ENCODE measurements at regions not wholly inside any gene's neighbourhood (a gene's known extent, or its start where the extent isn't known, plus 50 kb on each side); places are given as distances from the start of the nearest gene placed in this dataset.

DNA sequence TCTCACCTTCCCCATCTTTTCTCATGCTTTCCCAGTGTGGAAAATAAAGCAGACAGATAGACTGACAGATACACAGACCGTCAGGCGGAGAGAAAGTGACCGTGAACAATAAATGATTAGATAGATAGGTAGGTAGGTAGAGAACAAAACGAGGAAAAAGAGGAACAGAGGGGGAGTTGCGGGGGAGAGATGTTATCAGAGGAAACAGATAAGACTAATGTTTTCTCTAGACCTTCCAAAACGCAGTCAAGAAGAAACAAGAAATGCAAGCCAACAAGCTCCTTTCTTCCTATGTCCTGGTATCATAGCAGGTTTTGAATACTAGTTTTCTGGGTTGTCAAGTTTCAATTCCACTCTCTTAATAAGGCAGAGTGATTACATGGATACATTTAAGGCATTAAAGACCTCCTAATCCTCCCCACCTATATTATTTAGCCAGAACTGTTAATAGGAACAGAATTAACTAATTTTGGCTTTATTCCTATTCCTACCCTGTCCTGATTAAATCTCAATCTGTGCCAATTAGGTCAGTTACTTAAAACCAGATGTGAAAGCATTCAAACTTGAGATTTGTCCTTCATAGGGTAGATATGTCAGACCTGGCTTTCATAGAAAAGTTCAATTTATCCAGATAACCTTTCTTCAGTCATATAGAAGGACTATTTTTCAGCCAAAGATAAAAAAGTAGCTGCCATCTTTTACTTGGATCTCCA is 89.0 kb upstream of the PTPRR start:
- DNase-seq (ENCODE audit: low spot score), result no peak

- DNase-seq (ENCODE audit: low spot score), result no peak
Measured at GRCh38 chr12:71008616-71009015, 88.1 kb upstream of the PTPRR start.

GRCh38 chr12:71007781-71008404 is 87.4 kb upstream of the PTPRR start:
- DNase-seq (ENCODE audit: low spot score), result no peak

GRCh38 chr12:71007020-71007419 is 86.5 kb upstream of the PTPRR start:
- DNase-seq (ENCODE audit: low spot score), result no peak

DNA sequence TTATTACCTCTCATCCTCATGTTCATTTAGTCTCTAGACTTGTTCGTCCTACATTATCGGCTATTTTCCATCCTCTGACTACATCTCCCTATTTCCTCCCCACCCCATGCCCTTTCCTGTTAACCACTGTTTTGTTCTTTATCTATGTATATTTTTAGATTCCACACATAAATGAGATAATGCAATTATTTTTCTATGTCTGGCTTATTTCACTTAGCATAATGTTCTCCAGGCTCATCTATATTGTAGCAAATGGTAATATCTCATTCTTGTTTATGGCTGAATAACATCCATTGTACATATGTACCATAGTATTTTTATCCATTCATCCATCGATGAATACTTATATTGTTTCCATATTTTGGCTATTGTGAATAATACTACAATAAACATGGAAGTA is 84.6 kb upstream of the PTPRR start:
- DNase-seq (ENCODE audit: low spot score), result no peak

DNA sequence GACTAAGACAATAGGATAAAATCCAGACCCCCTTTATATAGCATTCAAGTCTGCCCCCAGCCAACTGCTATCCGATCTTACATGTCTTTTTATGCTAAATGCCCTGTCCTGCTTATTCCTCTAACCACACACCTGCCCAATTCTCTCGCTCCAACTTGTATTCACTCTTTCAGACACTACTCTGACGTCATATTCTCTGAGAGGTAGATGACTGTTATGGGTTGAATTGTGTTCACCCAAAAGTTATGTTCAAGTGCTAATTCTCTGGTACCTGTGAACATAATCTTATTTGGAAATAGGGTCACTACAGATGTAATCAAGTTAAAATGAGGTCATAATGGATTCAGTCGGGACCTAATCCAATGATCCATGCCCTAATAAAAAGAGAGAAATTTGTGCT is 84.0 kb upstream of the PTPRR start:
- DNase-seq (ENCODE audit: low spot score), result no peak

DNA sequence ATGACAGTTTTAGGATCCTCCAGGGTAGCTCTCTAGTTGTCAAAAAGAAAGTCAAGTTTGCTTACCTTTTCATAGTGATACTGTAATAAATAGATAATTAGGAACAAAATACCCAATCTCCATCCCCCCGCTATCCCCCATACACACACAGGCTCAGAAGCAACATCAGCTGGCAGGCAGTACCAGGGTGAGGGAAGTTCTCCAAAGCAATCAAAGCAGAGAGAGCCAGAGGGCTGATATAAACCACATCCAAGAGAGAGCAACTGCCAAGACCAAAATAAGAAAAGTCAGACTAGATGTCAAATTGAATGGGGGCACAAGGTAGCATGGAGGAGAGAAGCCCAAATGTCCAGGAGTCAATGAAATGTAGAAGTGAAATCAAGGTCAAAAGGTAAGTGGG is 80.2 kb upstream of the PTPRR start:
- no peak for DNase-seq (ENCODE audit: low spot score)

- DNase-seq (ENCODE audit: low spot score), result no peak
Measured at GRCh38 chr12:71000255-71000654, 79.7 kb upstream of the PTPRR start.

GRCh38 chr12:70994217-70994788 is 73.8 kb upstream of the PTPRR start:
- peak; percentile 59 for DNase-seq (ENCODE audit: low spot score)

DNA sequence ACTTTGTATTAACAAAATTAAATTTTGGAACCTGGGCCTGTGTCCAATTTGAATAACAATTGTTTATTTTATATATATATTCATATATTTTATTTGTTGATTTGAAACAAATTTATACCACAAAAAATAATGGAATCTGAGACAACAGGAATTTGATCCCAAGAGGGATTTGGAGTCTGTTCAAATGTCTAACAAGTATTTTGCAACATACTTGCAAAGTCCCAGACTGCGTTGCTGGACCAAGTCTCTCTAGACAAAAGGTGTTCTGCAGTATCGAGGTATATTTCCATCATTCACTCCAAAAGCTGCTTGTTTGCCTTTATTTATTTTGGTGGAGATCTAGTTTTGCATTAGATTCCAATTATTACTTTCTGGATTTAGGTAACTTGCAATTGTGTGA is 68.7 kb upstream of the PTPRR start:
- no peak for DNase-seq (ENCODE audit: low spot score)

DNA sequence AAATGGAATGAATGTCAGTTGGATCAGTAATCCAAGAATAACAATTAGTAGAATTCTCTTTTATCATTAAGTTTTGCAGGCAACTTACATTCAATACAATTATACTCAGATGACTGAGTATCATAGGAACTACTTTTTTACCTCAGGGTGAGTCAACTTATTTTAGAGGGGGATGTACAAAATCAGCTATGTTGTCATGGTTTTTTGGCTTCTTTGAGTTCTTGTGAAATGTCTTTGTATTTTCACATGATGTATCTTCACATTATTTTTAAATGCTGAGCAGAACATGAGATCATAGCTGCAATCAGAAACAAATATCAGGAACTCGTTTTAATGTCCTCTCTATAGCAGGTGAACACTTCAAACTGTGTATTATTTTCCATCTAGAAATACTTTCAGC is 65.3 kb upstream of the PTPRR start:
- DNase-seq (ENCODE audit: low spot score), result peak; percentile 16

DNA sequence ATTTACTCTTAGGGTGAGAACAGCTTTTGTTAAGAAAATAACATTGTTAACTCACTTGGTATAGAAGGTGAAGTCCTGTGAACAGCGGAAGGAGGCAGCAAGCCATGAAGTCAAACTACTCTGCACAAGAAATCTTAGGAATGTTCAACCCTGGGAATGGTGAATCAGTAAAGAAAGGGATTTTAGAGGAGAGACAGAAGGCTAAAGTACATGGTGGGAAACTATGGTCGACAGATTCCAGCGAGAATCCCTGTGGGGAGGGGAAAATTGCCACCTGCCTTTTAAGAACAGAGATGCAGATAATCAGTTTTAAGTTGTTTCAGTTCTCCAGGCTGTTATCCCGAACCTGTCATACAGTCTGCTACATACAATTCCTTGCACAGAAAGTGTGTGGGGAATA is 63.2 kb upstream of the PTPRR start:
- no peak for DNase-seq (ENCODE audit: low spot score)

DNA sequence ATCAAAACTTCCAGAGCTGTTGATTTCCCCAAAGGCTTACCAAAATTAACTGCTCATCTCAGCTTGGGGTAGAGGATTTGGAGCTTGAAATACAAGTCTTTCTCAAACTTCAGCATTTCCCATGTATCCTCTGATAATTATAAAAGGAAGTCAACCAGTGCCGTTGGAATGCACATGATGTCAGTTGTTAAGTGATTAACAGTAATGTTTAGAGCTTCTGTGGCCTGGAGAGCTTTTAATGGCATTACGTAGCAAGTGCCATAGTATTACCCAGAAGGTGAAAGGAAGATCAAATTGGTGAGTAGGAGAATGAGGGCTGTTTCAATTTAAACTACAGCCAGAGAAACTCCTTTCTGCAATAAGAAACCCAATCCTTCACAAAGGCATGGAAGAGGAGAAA is 62.5 kb upstream of the PTPRR start:
- peak; percentile 13 for DNase-seq (ENCODE audit: low spot score)

DNA sequence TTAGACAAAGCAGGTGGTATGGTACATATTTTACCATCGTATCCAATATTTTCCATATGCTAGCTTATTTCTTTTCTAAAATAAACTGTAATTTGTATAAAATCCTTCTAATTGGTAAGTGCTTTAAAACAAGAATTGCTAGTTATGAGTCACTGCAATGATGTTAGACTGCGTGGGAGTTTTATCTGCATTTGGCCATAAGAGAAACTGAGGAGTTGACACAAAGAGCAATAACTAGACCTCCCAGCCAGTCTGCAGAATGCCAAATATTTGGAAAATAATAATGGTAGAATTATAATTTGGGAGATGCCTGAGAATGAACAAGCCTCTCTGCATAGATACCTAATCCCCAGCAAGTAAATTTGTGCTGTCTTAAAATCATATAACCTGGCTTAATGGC is 61.7 kb upstream of the PTPRR start:
- peak; percentile 5 for DNase-seq (ENCODE audit: low spot score)

DNA sequence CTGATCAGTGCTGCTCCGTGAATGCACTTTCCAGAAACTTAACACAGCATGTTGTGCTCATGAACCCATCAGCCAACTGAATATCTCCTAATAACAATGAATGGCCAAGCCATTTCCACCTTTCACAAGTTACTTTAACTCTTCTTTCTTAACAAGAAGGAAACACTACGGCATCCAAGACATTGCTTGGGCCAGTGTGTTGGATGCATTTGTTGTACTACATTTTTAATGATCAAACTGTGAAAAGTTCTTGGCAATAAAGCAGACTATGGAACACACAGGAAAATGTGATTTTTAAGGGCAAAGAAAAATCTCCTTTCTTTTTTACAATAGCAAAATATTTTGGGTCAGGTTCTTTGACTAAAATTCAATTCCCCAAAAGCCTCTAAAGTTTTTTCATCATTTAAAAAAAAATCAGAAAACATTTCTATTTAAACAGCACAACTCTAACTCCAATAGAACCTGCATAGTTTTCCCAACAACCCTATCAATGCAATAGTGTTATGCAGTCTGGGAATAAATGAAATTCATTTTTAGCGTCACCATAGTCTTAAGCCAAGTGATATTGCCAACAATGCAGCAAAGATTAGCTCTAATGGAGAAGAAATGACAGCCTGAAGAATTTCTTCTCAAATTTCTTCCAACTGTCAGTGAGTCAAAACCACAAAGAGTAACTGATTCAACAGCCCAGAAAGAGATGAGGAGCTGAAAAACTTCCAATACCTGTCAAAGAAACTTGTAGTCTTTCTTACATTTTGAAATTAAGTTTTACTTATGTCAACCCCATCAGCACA is 50.7 kb upstream of the PTPRR start:
- DNase-seq (ENCODE audit: low spot score), result peak; percentile 15

All from GM03348 (cell line).